A673 (cell line): ENCODE measurements at regions not wholly inside any gene's neighbourhood (a gene's known extent, or its start where the extent isn't known, plus 50 kb on each side); places are given as distances from the start of the nearest gene placed in this dataset.

ENCODE experiments used
- EZH2 ChIP-seq: fragments of 200-600 bp; sonication (generic); IDR thresholded peaks from 2 replicates; pipeline ENCODE4 v1.6.1; 2017; ENCODE audit warnings: borderline replicate concordance, low read depth, mild to moderate bottlenecking, mixed read lengths, antibody characterized with exemption, low read length; ENCODE audit not compliant: poor library complexity, severe bottlenecking
- TF ChIP-seq, protein P1 (sequence below): fragments of 300-800, 200-600 bp; sonication (generic); conservative IDR thresholded peaks from 2 replicates; pipeline ENCODE4 v1.5.1; 2017; ENCODE audit warnings: low read depth, mild to moderate bottlenecking, antibody characterized with exemption, low read length, moderate library complexity, mixed read lengths

DNA sequence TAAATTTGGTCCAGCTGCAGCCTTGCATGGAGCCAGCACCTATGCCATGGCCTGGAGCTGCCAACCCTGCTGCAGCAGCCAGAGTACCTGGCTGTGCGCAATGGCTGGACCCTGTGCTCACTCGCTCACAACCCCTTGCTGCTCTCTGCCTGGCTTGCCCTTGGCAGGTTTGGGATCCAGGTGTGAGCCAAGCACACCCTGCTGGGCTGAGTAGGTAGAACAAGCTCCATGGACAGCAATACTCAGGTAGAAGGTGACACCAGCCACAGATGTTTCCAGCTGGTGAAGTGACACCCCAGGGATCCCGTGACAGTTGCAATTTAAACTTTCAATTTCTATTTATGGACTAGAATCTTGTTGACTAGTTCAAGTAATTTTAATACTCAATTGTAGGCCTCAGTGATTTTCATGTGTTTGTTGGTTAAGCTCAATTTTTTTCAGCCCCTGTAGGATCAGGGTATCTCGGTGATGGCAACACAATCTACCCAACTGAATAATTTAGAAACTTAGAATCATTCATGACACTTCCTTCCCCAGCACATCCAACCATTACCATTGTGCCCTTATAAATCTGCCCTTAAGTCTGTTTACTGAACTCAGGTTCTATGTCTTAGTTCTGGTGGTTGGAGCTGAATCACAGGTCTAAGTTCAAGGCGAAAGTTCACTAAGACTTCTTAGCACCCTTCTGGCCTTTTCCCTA is 480.0 kb downstream of the PMP22 start:
- TF ChIP-seq, protein P1, sequence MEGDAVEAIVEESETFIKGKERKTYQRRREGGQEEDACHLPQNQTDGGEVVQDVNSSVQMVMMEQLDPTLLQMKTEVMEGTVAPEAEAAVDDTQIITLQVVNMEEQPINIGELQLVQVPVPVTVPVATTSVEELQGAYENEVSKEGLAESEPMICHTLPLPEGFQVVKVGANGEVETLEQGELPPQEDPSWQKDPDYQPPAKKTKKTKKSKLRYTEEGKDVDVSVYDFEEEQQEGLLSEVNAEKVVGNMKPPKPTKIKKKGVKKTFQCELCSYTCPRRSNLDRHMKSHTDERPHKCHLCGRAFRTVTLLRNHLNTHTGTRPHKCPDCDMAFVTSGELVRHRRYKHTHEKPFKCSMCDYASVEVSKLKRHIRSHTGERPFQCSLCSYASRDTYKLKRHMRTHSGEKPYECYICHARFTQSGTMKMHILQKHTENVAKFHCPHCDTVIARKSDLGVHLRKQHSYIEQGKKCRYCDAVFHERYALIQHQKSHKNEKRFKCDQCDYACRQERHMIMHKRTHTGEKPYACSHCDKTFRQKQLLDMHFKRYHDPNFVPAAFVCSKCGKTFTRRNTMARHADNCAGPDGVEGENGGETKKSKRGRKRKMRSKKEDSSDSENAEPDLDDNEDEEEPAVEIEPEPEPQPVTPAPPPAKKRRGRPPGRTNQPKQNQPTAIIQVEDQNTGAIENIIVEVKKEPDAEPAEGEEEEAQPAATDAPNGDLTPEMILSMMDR, result no peak
- no peak for TF ChIP-seq EZH2
